ENCODE measurements at regions not wholly inside any gene's neighbourhood (a gene's known extent, or its start where the extent isn't known, plus 50 kb on each side); places are given as distances from the start of the nearest gene placed in this dataset.

- TF ChIP-seq, protein P1, sequence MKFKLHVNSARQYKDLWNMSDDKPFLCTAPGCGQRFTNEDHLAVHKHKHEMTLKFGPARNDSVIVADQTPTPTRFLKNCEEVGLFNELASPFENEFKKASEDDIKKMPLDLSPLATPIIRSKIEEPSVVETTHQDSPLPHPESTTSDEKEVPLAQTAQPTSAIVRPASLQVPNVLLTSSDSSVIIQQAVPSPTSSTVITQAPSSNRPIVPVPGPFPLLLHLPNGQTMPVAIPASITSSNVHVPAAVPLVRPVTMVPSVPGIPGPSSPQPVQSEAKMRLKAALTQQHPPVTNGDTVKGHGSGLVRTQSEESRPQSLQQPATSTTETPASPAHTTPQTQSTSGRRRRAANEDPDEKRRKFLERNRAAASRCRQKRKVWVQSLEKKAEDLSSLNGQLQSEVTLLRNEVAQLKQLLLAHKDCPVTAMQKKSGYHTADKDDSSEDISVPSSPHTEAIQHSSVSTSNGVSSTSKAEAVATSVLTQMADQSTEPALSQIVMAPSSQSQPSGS (IDR thresholded peaks at IDR 0.05; ENCODE audit: low read length): no peak
- no peak for TF ChIP-seq POLR2A (IDR thresholded peaks at IDR 0.05; ENCODE audit: control extremely low read depth in 1 of 2, low read depth in 2 of 2, low read length in 2 of 2)
These were observed 120.8 kb downstream of the EDN1 start (continued) for GRCh38 chr6:12410946-12411345.

Measured in H1 (cell line).